Fibroblast of pulmonary artery (primary cell): ENCODE measurements at regions not wholly inside any gene's neighbourhood (a gene's known extent, or its start where the extent isn't known, plus 50 kb on each side); places are given as distances from the start of the nearest gene placed in this dataset.

Source experiments
- DNase-seq: peaks from one replicate; pipeline ENCODE4 v3.0.0-alpha.2; 2010; ENCODE audit warnings: low read depth
- H3K4me3 ChIP-seq: replicated peaks from 2 replicates; pipeline ENCODE4 v1.5.1; 2011; ENCODE audit warnings: low read depth, mild to moderate bottlenecking, control low read depth, low read length, moderate library complexity
- TF ChIP-seq, protein P1 (sequence below): IDR thresholded peaks from 2 replicates; pipeline ENCODE4 v1.5.1; 2011; ENCODE audit warnings: mild to moderate bottlenecking, control low read depth, low read length, inconsistent platforms; ENCODE audit errors: missing control alignments

DNA sequence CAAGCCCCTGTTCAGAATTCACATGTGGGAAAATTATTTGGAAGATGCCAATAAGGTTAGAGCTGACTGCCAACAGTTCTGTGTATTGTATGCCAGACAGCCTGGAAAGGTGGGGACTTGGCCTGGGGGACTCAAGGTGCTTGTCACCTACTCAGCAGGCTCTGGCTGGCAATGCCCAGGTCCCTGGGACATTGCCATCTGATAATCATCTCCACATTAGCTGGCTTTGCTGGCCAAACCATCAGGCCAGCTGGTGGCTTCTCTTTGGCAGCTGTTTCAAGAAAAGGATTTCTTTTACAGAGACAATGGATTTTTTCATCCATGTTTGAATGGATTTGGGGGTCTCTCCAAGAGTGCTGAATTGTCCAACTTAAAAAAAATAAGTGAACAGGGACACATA lies 165.2 kb downstream of the BRMS1L start:
- TF ChIP-seq, protein P1, sequence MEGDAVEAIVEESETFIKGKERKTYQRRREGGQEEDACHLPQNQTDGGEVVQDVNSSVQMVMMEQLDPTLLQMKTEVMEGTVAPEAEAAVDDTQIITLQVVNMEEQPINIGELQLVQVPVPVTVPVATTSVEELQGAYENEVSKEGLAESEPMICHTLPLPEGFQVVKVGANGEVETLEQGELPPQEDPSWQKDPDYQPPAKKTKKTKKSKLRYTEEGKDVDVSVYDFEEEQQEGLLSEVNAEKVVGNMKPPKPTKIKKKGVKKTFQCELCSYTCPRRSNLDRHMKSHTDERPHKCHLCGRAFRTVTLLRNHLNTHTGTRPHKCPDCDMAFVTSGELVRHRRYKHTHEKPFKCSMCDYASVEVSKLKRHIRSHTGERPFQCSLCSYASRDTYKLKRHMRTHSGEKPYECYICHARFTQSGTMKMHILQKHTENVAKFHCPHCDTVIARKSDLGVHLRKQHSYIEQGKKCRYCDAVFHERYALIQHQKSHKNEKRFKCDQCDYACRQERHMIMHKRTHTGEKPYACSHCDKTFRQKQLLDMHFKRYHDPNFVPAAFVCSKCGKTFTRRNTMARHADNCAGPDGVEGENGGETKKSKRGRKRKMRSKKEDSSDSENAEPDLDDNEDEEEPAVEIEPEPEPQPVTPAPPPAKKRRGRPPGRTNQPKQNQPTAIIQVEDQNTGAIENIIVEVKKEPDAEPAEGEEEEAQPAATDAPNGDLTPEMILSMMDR, result no peak
- H3K4me3 ChIP-seq, result no peak overlapping the region
- no peak for DNase-seq

DNA sequence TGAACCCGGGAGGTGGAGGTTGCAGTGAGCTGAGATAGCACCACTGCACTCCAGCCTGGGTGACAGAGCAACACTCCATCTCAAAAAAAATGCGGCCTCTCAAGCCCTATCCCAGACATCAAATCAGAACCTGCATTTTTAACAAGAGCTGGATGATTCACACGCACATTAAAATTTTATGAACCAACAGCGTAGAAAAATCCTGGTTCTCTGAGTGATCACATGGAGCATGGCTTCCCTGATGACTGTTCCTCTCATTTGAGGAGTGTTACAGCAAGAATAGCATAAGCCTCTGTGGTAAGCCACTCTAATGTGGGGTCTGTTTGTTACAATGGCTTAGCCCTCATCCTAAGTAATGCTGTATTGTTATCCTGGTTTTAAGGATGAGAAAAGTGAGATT lies 163.6 kb downstream of the BRMS1L start:
- H3K4me3 ChIP-seq, result no peak overlapping the region
- no peak for DNase-seq
- TF ChIP-seq, protein P1, result no peak

DNA sequence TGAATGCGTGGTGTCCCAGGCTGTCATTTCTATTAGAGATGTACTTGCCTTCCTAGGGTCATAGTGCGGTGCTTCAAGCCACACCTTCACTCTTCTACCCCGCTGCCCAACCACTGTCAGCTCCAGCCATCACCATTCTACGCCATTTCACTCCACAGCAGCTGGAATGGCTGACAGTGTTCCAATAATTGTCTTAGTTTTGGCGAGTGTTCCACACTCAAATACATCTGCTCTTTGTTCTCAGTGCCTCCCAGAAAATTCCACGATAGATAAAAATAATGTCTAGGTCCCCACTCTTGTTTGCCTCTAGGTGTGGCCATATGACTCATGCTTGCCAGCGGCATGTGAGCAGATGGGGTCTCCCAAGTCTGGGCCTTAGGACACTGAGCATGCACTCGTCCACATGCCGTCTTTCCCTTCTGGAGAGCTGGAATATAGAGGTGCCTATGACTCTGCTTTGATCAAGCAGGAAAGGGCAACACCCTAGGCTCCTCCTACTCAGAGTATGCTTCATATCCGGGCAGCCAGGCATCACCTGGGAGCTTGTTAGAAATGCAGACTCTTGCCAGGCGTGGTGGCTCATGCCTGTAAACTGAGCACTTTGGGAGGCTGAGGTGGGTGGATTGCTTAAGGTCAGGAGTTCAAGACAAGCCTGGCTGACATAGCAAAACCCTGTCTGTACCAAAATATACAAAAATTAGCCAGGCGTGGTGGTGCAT lies 163.0 kb downstream of the BRMS1L start:
- H3K4me3 ChIP-seq, result no peak overlapping the region
- DNase-seq, result no peak
- TF ChIP-seq, protein P1, result no peak

DNA sequence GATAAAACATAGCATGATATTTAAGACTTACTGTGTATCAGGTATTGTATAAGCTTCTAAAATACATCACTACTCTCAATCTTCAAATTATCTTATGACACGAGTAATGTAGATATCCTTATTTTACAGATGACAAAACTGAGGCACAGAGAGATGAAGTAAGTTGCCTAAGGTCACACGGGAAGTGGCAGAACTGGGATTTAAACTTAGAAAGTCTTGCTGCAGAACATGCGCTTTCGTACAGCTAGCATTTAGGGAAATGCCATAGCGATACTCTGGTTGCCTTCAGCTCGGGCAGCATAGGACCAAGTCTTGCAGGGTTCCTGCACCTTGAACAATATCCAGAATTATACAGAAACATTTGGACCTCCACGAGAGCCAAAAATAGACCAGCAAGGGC lies 162.4 kb downstream of the BRMS1L start:
- TF ChIP-seq, protein P1, result no peak
- DNase-seq, result no peak
- no peak overlapping the region for H3K4me3 ChIP-seq

DNA sequence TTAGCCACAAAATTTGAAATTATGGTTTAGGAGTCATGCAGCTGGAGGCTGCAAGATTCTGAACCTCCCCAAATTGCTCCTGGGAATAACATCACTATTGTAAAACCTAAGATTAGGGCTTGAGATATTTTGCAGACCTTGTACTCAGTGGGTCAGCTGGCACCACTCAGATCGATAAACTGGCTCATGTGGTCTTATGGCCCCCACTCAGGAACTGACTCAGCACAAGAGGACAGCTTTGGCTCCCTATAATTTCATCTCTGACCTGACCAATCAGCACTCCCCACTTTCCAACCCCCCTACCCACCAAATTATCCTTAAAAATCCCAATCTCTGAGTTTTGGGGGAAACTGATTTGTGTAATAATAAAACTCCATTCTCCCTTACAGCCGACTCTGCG lies 161.6 kb downstream of the BRMS1L start:
- no peak for DNase-seq

DNA sequence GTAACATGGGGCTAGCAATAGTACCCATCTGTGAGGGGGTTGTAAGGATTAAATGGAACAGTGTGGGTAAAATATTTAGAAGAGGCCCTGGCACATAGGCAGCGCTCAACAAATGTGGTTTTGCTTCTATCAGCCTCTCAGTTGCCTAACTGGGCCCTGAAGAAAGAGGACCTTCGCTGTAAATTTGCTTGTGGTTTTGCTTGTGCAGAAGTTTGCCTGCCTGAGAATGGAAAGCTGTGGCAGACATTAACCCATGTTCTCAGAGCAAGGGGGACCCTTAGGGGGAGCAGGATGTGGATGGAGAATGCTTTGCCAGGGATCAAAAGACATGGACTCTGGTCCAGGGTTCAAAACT lies 160.1 kb downstream of the BRMS1L start:
- no peak overlapping the region for H3K4me3 ChIP-seq
- no peak for DNase-seq
- TF ChIP-seq, protein P1, result no peak

More for the DNA sequence above, 161.6 kb downstream of the BRMS1L start:
- TF ChIP-seq, protein P1, result no peak
- H3K4me3 ChIP-seq, result no peak overlapping the region
